Osteocyte (in vitro differentiated cells): ENCODE measurements at regions not wholly inside any gene's neighbourhood (a gene's known extent, or its start where the extent isn't known, plus 50 kb on each side); places are given as distances from the start of the nearest gene placed in this dataset.

Experiments
- DNase-seq: peaks from one replicate; pipeline ENCODE4 v3.0.0; 2021; ENCODE audit warnings: mixed read lengths; ENCODE audit not compliant: unreplicated experiment; ENCODE audit errors: extremely low spot score
- H3K27ac Mint-ChIP-seq: one replicate; pipeline ENCODE4 v1.8.0; 2021; ENCODE audit warnings: mild to moderate bottlenecking, mixed read lengths; ENCODE audit not compliant: unreplicated experiment
- H3K27me3 Mint-ChIP-seq: one replicate; pipeline ENCODE4 v1.8.0; 2021; ENCODE audit warnings: mixed read lengths; ENCODE audit not compliant: unreplicated experiment
- H3K36me3 Mint-ChIP-seq: one replicate; pipeline ENCODE4 v1.8.0; 2021; ENCODE audit warnings: mixed read lengths; ENCODE audit not compliant: unreplicated experiment
- H3K4me1 Mint-ChIP-seq: one replicate; pipeline ENCODE4 v1.8.0; 2021; ENCODE audit warnings: mixed read lengths; ENCODE audit not compliant: unreplicated experiment
- H3K4me3 Mint-ChIP-seq: one replicate; pipeline ENCODE4 v1.8.0; 2021; ENCODE audit warnings: mild to moderate bottlenecking, moderate library complexity, mixed read lengths; ENCODE audit not compliant: unreplicated experiment
- H3K9me3 Mint-ChIP-seq: one replicate; pipeline ENCODE4 v1.8.0; 2021; ENCODE audit warnings: mixed read lengths; ENCODE audit not compliant: unreplicated experiment
- TF ChIP-seq, protein P1 (sequence below): fragments of 200-600 bp; sonication (generic); IDR thresholded peaks from 2 replicates; pipeline ENCODE4 v1.5.0; 2021; ENCODE audit warnings: antibody characterized with exemption, mild to moderate bottlenecking, moderate library complexity

DNA sequence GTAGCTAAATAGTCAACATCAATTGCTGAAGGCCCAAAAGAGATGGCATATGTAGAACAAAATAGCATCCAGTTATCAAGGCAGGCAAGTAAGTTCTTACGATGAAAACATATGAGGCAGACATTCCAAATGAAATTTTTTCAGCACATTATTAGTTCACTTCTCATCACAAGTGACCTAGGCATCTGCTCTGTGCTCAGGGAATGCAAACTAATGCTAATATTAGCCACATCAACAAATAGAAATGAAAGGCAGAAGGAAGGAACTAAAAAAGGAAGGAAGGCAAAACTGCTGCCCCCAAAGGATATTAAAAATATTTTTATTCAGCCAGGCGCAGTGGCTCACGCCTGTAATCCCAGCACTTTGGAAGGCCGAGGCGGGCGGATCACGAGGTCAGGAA, 51.2 kb upstream of the ROCK1 start:
- no peaks in the 10 kb centered on the region for H3K36me3 Mint-ChIP-seq
- H3K27me3 Mint-ChIP-seq = no peaks in the 10 kb centered on the region
- H3K27ac Mint-ChIP-seq = no peak overlapping the region
- no peak for DNase-seq
- no peaks in the 10 kb centered on the region for H3K9me3 Mint-ChIP-seq
- H3K4me3 Mint-ChIP-seq = no peak overlapping the region
- TF ChIP-seq, protein P1, sequence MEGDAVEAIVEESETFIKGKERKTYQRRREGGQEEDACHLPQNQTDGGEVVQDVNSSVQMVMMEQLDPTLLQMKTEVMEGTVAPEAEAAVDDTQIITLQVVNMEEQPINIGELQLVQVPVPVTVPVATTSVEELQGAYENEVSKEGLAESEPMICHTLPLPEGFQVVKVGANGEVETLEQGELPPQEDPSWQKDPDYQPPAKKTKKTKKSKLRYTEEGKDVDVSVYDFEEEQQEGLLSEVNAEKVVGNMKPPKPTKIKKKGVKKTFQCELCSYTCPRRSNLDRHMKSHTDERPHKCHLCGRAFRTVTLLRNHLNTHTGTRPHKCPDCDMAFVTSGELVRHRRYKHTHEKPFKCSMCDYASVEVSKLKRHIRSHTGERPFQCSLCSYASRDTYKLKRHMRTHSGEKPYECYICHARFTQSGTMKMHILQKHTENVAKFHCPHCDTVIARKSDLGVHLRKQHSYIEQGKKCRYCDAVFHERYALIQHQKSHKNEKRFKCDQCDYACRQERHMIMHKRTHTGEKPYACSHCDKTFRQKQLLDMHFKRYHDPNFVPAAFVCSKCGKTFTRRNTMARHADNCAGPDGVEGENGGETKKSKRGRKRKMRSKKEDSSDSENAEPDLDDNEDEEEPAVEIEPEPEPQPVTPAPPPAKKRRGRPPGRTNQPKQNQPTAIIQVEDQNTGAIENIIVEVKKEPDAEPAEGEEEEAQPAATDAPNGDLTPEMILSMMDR = no peak
- peaks cover 8% of the 10 kb centered on the region for H3K4me1 Mint-ChIP-seq

DNA sequence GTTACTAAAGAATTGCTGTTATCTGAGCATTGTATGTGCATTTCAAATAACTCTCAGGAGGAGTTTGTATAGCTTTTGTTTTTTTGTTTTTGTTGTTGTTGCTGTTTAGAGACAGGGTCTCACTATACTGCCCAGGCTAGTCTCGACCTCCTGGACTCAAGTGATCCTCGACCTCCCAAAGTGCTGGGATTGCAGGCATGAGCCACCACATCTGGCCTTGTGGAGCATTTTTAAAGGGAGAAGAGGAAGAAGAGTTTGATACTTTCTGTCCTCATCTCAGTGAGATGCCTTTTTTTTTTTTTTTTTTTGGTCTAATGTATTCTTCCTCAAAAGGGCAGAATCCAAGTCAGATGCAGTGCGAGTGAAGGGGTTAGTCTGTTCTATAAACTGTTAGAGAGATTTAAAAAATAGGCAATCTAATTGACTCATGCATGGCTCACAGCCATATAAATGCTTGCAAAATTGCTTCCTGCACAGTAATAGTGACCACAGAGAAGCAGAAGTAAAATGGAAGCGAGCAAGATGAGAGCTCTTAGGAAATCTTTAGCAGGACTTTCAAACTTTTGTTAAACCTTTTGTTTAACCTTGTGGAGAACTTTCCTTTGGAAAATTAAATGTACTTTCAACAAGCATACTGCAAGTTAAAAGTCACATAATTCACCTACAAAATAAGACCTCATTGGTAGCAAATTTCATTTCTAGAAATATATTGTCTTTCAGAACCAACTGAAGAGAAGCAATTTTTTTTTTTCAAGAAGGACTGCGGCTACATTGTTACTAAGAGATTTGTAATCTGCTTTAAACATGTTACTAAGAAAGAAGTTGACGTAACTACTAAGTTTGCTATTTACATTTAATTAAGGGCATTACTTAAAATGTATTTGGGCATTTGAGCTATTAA, 52.3 kb upstream of the ROCK1 start:
- no peaks in the 10 kb centered on the region for H3K9me3 Mint-ChIP-seq
- peaks cover 8% of the 10 kb centered on the region for H3K4me1 Mint-ChIP-seq
- no peak for DNase-seq
- no peaks in the 10 kb centered on the region for H3K27me3 Mint-ChIP-seq
- H3K4me3 Mint-ChIP-seq = no peak overlapping the region
- TF ChIP-seq, protein P1 = no peak
- H3K36me3 Mint-ChIP-seq = no peaks in the 10 kb centered on the region
- no peak overlapping the region for H3K27ac Mint-ChIP-seq

DNA sequence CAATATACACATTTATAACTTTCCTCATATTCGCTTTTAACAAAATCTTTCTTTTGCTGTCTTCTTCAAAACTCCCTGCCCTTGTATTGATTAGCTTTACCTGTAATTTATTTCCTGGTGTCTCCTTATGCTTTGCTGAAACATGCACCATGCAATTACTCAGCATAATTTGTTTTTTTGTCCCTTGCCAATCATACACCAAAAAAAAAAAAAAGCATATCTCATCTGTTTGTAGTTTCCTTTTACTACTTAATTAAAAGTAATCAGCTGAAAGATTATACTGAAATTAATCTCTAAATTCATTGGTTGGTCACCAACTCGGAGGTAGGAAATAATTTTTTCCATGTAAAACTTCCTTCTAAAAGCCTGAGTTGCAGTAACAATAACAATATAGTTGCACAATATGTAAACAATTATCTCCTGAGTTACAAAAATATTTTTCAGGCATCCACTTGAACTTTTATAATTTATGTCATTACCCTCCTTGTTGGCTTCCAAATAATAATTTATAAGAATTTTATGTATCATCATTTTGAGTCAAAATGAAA, 53.0 kb upstream of the ROCK1 start:
- no peaks in the 10 kb centered on the region for H3K27me3 Mint-ChIP-seq
- TF ChIP-seq, protein P1 = no peak
- no peaks in the 10 kb centered on the region for H3K9me3 Mint-ChIP-seq
- H3K27ac Mint-ChIP-seq = no peak overlapping the region
- DNase-seq = no peak
- no peak overlapping the region for H3K4me3 Mint-ChIP-seq
- peaks cover 8% of the 10 kb centered on the region for H3K4me1 Mint-ChIP-seq
- no peaks in the 10 kb centered on the region for H3K36me3 Mint-ChIP-seq

DNA sequence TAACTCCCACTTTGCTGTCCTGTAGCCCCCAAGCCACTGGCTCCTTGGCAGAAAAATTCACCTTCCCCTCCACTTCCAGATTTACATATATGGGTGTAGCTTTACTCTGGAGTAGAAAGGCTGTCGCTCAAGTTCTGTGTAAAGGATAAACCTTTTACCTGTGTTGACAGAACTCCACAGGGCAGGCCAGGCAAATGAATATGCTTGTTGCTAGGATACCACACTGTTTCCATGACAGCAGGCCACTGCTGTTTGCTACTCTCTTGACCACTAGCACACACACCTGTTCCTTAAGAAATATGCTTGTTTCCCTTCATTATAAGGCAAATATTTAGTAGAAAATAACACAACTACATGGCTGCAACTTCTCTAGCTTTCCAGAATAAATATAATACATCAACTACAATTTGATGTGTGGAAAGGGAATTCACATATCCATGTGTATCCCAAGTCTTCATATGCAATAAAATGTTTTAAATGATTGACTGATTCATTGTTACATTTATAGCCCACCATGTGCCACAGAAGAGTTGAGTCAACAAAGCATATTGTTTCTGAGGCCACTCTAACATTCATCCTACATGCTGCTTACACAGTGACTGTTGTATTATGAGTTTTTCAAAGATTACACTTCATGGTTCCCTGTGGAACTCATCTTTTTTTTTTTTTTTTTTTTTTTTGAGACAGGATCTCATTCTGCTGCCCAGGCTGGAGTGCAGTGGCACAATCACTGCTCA, 56.2 kb upstream of the ROCK1 start:
- DNase-seq = no peak
- no peaks in the 10 kb centered on the region for H3K9me3 Mint-ChIP-seq
- H3K27me3 Mint-ChIP-seq = peaks cover 6% of the 10 kb centered on the region
- H3K4me3 Mint-ChIP-seq = no peak overlapping the region
- TF ChIP-seq, protein P1 = no peak
- H3K36me3 Mint-ChIP-seq = no peaks in the 10 kb centered on the region
- H3K4me1 Mint-ChIP-seq = peaks cover 8% of the 10 kb centered on the region
- H3K27ac Mint-ChIP-seq = no peak overlapping the region

DNA sequence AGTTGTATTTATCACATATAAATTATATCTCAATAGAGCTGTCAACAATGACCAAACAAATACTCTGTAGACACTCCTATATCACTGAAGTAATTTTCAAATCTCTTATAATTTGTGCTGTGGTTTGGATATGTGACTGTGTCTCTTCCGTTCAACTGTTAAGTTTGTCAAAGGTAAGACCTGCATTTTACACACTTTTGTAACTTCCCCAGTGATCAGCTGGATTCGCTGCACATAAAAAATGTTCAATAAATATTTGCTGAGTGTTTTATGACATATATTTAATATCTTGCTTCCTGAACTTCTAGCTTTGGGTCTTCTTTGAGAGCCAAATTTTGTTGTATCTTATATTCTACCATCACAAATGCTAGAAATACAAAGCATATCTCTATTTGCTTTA, 57.3 kb upstream of the ROCK1 start:
- TF ChIP-seq, protein P1 = no peak
- H3K9me3 Mint-ChIP-seq = no peaks in the 10 kb centered on the region
- no peaks in the 10 kb centered on the region for H3K36me3 Mint-ChIP-seq
- no peak overlapping the region for H3K4me3 Mint-ChIP-seq
- no peak overlapping the region for H3K27ac Mint-ChIP-seq
- DNase-seq = no peak
- peaks cover 4% of the 10 kb centered on the region for H3K4me1 Mint-ChIP-seq
- H3K27me3 Mint-ChIP-seq = peaks cover 9% of the 10 kb centered on the region
